ENCODE measurements at regions not wholly inside any gene's neighbourhood (a gene's known extent, or its start where the extent isn't known, plus 50 kb on each side); places are given as distances from the start of the nearest gene placed in this dataset.

- TF ChIP-seq CTCF (IDR thresholded peaks at IDR 0.05; ENCODE audit: low read depth, low read length) (no peak), POLR2A (IDR thresholded peaks at IDR 0.05; ENCODE audit: extremely low read depth, insufficient read length) (no peak)
Measured at GRCh38 chr5:30894811-30895210, 298.7 kb upstream of the CDH6 start.
